Endothelial cell of umbilical vein (primary cell): ENCODE measurements at regions not wholly inside any gene's neighbourhood (a gene's known extent, or its start where the extent isn't known, plus 50 kb on each side); places are given as distances from the start of the nearest gene placed in this dataset.

Source experiments
- EZH2 ChIP-seq: IDR thresholded peaks from 2 replicates; pipeline ENCODE4 v1.6.1; 2012; ENCODE audit warnings: borderline replicate concordance, low read depth, mild to moderate bottlenecking, moderate library complexity, low read length, inconsistent platforms; ENCODE audit not compliant: severe bottlenecking
- JUN ChIP-seq: IDR thresholded peaks from 2 replicates; pipeline ENCODE4 v1.6.1; 2011; ENCODE audit warnings: borderline replicate concordance, low read depth; ENCODE audit not compliant: insufficient read length, insufficient read depth
- MYC ChIP-seq: IDR thresholded peaks from one replicate; pipeline ENCODE4 v1.6.1; 2011; ENCODE audit warnings: mild to moderate bottlenecking, low read depth, low read length
- POLR2A ChIP-seq: IDR thresholded peaks from 2 replicates; pipeline ENCODE4 v1.6.1; 2012; ENCODE audit warnings: low read depth, mild to moderate bottlenecking, control low read depth, low read length
- POLR2AphosphoS5 ChIP-seq: IDR thresholded peaks from 2 replicates; pipeline ENCODE4 v1.6.1; 2012; ENCODE audit warnings: low read depth, mild to moderate bottlenecking, control low read depth, low read length, moderate library complexity; ENCODE audit not compliant: insufficient read depth
- TF ChIP-seq, protein P1 (sequence below): IDR thresholded peaks from 2 replicates; pipeline ENCODE4 v1.6.1; 2011; ENCODE audit not compliant: insufficient read depth, insufficient read length
- TF ChIP-seq, protein P2 (sequence below), 2 donors: IDR thresholded peaks; 1 replicate in 1 of 2; 2 replicates in 1 of 2; pipeline ENCODE4 v1.5.1; 2011; ENCODE audit warnings: low read length in 2 of 2, mild to moderate bottlenecking in 2 of 2, moderate library complexity in 2 of 2, control low read depth in 1 of 2, inconsistent platforms in 1 of 2, low read depth in 1 of 2; ENCODE audit not compliant: insufficient read depth in 1 of 2; ENCODE audit errors: extremely low read depth in 1 of 2

DNA sequence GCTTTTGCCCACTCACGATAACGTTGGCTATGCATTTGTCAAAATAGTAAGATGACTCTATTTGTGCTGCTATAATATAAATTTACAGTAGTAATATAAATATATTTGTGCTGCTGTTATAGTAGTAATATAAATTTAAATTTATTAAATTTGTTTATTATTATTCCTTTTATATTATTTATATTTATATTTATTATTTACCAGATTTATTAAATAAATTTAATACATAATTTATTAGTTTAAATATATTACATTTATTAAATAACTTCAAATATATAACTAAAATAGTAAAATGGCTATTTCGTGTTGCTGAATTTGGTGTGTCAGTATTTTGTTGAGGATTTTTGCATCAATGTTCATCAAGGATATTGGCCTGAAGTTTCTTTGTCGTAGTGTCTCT, 246.5 kb upstream of the FGF16 start:
- no peak for TF ChIP-seq POLR2A
- TF ChIP-seq, protein P1, sequence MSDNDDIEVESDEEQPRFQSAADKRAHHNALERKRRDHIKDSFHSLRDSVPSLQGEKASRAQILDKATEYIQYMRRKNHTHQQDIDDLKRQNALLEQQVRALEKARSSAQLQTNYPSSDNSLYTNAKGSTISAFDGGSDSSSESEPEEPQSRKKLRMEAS = no peak
- TF ChIP-seq, protein P2, sequence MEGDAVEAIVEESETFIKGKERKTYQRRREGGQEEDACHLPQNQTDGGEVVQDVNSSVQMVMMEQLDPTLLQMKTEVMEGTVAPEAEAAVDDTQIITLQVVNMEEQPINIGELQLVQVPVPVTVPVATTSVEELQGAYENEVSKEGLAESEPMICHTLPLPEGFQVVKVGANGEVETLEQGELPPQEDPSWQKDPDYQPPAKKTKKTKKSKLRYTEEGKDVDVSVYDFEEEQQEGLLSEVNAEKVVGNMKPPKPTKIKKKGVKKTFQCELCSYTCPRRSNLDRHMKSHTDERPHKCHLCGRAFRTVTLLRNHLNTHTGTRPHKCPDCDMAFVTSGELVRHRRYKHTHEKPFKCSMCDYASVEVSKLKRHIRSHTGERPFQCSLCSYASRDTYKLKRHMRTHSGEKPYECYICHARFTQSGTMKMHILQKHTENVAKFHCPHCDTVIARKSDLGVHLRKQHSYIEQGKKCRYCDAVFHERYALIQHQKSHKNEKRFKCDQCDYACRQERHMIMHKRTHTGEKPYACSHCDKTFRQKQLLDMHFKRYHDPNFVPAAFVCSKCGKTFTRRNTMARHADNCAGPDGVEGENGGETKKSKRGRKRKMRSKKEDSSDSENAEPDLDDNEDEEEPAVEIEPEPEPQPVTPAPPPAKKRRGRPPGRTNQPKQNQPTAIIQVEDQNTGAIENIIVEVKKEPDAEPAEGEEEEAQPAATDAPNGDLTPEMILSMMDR (IDR thresholded peaks at IDR 0.05; ENCODE audit: extremely low read depth in 1 of 2, insufficient read depth in 1 of 2, low read depth in 1 of 2, low read length in 2 of 2) = no peak
- TF ChIP-seq MYC = no peak
- TF ChIP-seq JUN = no peak
- TF ChIP-seq EZH2 = no peak
- no peak for TF ChIP-seq POLR2AphosphoS5
